ENCODE measurements at regions not wholly inside any gene's neighbourhood (a gene's known extent, or its start where the extent isn't known, plus 50 kb on each side); places are given as distances from the start of the nearest gene placed in this dataset.

- Histone ChIP-seq H3K4me1 (ENCODE audit: insufficient read depth, low read length) (peaks cover 7% of the 10 kb centered on the region), H2AFZ (ENCODE audit: low read depth, low read length) (no peak overlapping the region), H3K4me3 (ENCODE audit: low read length) (no peak overlapping the region), H3K9me3 (ENCODE audit: low read length) (no peaks in the 10 kb centered on the region), H3K27me3 (ENCODE audit: insufficient read depth, low read length) (no peaks in the 10 kb centered on the region), H3K36me3 (ENCODE audit: insufficient read depth, low read length) (no peaks in the 10 kb centered on the region)
These were observed 423.0 kb downstream of the IRS2 start for GRCh38 chr13:109363431-109363830.

GRCh38 chr13:109362616-109363015 lies 423.8 kb downstream of the IRS2 start:
- Histone ChIP-seq H3K27me3 (ENCODE audit: insufficient read depth, low read length) (no peaks in the 10 kb centered on the region), H3K9me3 (ENCODE audit: low read length) (no peaks in the 10 kb centered on the region), H3K4me1 (ENCODE audit: insufficient read depth, low read length) (peaks cover 8% of the 10 kb centered on the region), H3K4me3 (ENCODE audit: low read length) (no peak overlapping the region), H3K36me3 (ENCODE audit: insufficient read depth, low read length) (no peaks in the 10 kb centered on the region), H2AFZ (ENCODE audit: low read depth, low read length) (no peak overlapping the region)

DNA sequence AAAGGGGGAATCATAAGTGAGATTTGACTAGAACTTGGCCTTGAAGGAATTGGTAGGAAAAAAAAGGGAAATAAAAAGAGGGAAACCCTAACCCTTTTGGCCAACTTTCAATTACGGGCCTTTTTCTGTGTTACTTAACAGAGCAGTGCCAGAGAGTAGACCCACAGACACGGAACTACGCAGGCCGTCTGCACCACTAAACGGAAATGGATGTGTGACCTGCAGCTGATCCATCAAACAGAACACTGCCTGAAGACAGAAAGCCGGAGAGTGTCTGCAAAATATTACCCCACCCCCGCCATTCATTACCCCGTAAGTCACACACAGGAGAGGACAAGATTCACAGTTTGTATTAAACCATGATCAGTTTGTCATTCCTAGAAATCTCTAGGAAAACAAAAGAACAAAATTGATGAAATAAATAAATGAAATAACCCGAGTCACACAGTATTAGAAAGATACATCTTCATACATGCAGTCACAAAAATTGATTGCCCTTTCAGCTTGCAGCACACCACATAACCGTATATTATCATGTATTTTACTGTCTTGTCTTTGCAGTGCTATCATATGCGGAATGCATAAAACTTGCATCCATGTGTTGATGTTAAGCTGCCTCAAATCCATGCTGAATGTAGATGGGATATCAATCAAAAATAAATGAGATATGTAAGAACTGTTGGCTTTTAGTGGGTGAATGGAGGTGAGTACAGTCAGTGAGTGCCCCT lies 424.7 kb downstream of the IRS2 start:
- no peaks in the 10 kb centered on the region for H3K27me3 ChIP-seq (ENCODE audit: insufficient read depth, low read length)
- H3K9me3 ChIP-seq (ENCODE audit: low read length): no peaks in the 10 kb centered on the region
- no peak overlapping the region for H2AFZ ChIP-seq (ENCODE audit: low read depth, low read length)
- peaks cover 8% of the 10 kb centered on the region for H3K4me1 ChIP-seq (ENCODE audit: insufficient read depth, low read length)
- H3K36me3 ChIP-seq (ENCODE audit: insufficient read depth, low read length): no peaks in the 10 kb centered on the region
- no peak overlapping the region for H3K4me3 ChIP-seq (ENCODE audit: low read length)

GRCh38 chr13:109357751-109358471 lies 428.5 kb downstream of the IRS2 start:
- peaks cover 22% of the 10 kb centered on the region for H3K4me1 ChIP-seq (ENCODE audit: insufficient read depth, low read length)
- H3K4me3 ChIP-seq (ENCODE audit: low read length): no peak overlapping the region
- H3K36me3 ChIP-seq (ENCODE audit: insufficient read depth, low read length): no peaks in the 10 kb centered on the region
- H3K27me3 ChIP-seq (ENCODE audit: insufficient read depth, low read length): no peaks in the 10 kb centered on the region
- H2AFZ ChIP-seq (ENCODE audit: low read depth, low read length): no peak overlapping the region
- no peaks in the 10 kb centered on the region for H3K9me3 ChIP-seq (ENCODE audit: low read length)

DNA sequence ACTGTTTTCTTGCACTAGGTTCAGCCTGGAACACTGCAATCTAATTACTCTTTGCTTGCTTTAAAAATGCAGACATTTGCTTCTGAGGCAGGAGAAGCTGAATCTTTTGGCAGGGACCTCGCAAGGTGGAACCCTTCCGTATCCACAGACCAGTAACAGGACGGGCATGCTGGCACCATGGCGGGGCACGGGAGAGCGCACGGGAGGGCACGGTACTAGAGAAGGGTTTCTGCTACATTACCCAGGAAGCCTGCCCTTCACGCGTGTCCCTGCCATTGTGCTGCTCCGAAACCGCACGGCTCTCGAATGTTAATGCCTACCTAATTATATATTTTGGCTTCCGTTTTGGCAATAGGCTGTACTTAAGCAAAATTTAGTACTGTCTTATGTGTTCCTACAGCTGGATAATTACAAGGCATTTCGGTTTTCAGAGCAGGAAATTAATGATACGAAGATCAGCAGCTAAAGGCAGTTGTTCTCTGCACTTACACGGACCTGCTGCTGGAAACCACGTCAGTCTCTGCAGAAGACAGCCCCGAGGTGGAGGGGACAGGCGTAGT lies 430.4 kb downstream of the IRS2 start:
- Histone ChIP-seq H3K36me3 (ENCODE audit: insufficient read depth, low read length) (no peaks in the 10 kb centered on the region), H2AFZ (ENCODE audit: low read depth, low read length) (no peak overlapping the region), H3K4me3 (ENCODE audit: low read length) (no peak overlapping the region), H3K27me3 (ENCODE audit: insufficient read depth, low read length) (no peaks in the 10 kb centered on the region), H3K4me1 (ENCODE audit: insufficient read depth, low read length) (peaks cover 22% of the 10 kb centered on the region), H3K9me3 (ENCODE audit: low read length) (no peaks in the 10 kb centered on the region)

DNA sequence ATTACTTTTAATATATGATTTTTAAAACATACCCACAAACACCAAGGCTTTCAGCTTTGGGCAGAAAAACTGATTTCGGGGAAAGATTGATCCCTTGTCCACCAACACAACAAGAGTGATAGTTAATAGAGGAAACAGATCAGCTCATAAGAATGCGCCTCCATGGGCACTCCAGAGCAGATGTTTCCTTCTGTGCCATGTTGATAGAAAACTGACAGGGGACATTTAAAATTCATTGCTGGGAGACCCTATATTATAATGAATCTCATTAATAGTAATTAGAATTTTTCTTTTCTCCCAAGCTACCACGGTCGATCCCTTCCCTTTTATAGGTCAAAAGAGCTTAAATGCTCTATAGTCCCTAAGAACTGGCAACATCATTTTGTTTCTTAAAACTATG lies 431.2 kb downstream of the IRS2 start:
- Histone ChIP-seq H3K36me3 (ENCODE audit: insufficient read depth, low read length) (no peaks in the 10 kb centered on the region), H3K4me1 (ENCODE audit: insufficient read depth, low read length) (peaks cover 22% of the 10 kb centered on the region), H3K4me3 (ENCODE audit: low read length) (no peak overlapping the region), H3K9me3 (ENCODE audit: low read length) (no peaks in the 10 kb centered on the region), H3K27me3 (ENCODE audit: insufficient read depth, low read length) (no peaks in the 10 kb centered on the region), H2AFZ (ENCODE audit: low read depth, low read length) (no peak overlapping the region)

- Histone ChIP-seq H3K4me3 (ENCODE audit: low read length) (no peak overlapping the region), H2AFZ (ENCODE audit: low read depth, low read length) (no peak overlapping the region), H3K9me3 (ENCODE audit: low read length) (no peaks in the 10 kb centered on the region), H3K36me3 (ENCODE audit: insufficient read depth, low read length) (no peaks in the 10 kb centered on the region), H3K27me3 (ENCODE audit: insufficient read depth, low read length) (no peaks in the 10 kb centered on the region), H3K4me1 (ENCODE audit: insufficient read depth, low read length) (peaks cover 14% of the 10 kb centered on the region)
These were observed 435.1 kb downstream of the IRS2 start for GRCh38 chr13:109351236-109351635.

DNA sequence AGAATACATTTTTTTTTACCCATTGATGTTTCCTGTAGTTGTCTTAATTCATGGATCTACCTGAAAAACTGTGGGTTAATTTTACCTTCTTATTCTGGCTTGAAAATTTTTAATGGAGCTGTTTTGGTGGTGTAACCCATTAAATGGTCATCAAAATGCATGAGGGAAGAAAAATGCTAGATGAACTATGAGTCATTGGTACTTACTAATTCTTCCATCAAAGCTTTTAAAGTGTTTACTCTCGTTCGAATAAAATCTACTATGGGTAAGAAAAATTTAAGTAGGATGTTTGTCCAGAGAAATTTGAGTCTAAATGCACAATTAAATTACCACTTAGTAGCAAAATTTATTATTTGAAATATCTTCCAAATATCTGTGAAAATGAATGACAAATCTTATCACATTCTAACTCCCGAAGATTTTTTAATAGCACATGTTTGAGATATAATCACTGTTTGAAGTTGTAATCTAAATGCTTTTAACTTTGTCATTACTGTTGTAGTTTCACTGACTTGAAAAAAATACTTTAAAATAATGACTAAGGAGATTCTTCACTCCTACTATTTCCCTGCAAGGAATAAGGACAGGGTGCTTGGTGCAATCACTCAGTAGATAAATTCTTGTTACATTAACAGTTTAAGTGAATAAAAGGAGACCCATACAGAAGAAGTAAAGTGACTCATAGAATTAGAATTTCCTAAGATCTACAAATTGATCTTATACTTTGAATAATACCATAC lies 437.7 kb downstream of the IRS2 start:
- H3K4me3 ChIP-seq (ENCODE audit: low read length): no peak overlapping the region
- peaks cover 3% of the 10 kb centered on the region for H3K9me3 ChIP-seq (ENCODE audit: low read length)
- no peaks in the 10 kb centered on the region for H3K36me3 ChIP-seq (ENCODE audit: insufficient read depth, low read length)
- H3K4me1 ChIP-seq (ENCODE audit: insufficient read depth, low read length): no peaks in the 10 kb centered on the region
- no peak overlapping the region for H2AFZ ChIP-seq (ENCODE audit: low read depth, low read length)
- H3K27me3 ChIP-seq (ENCODE audit: insufficient read depth, low read length): no peaks in the 10 kb centered on the region

- Histone ChIP-seq H3K4me1 (ENCODE audit: insufficient read depth, low read length) (no peaks in the 10 kb centered on the region), H3K27me3 (ENCODE audit: insufficient read depth, low read length) (no peaks in the 10 kb centered on the region), H3K4me3 (ENCODE audit: low read length) (no peak overlapping the region)
These were observed 440.3 kb downstream of the IRS2 start for GRCh38 chr13:109346060-109346459.

DNA sequence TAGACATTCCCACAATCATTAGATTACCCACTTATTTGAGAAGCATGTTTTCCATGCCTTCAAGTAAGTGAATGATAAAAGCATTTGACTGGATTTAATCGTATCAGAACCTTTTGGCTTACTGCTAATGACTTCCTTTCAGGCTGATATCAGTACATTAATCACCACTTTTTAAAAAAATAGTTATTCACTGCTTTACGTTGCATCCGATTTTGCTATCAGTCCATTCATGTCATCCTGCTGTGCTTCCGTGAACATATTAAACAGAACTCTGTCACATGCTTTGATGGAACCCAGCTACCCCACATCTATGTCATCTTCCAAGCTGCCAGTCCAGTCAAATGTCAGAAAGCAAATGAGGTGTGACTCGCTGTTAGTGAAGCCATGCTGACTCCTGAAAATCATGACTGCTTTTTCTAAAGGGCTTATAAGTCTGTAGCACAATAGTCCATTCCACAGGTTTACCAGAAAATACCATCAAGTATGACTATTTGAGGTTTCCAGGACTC lies 440.9 kb downstream of the IRS2 start:
- no peak overlapping the region for H2AFZ ChIP-seq (ENCODE audit: low read depth, low read length)
- H3K36me3 ChIP-seq (ENCODE audit: insufficient read depth, low read length): no peaks in the 10 kb centered on the region
- H3K4me3 ChIP-seq (ENCODE audit: low read length): no peak overlapping the region
- no peaks in the 10 kb centered on the region for H3K27me3 ChIP-seq (ENCODE audit: insufficient read depth, low read length)
- H3K9me3 ChIP-seq (ENCODE audit: low read length): peaks cover 3% of the 10 kb centered on the region
- no peaks in the 10 kb centered on the region for H3K4me1 ChIP-seq (ENCODE audit: insufficient read depth, low read length)

More at GRCh38 chr13:109346060-109346459, 440.3 kb downstream of the IRS2 start:
- Histone ChIP-seq H3K9me3 (ENCODE audit: low read length) (peaks cover 3% of the 10 kb centered on the region), H2AFZ (ENCODE audit: low read depth, low read length) (no peak overlapping the region), H3K36me3 (ENCODE audit: insufficient read depth, low read length) (no peaks in the 10 kb centered on the region)

GRCh38 chr13:109344552-109345157 lies 441.7 kb downstream of the IRS2 start:
- Histone ChIP-seq H2AFZ (ENCODE audit: low read depth, low read length) (no peak overlapping the region), H3K36me3 (ENCODE audit: insufficient read depth, low read length) (no peaks in the 10 kb centered on the region), H3K27me3 (ENCODE audit: insufficient read depth, low read length) (no peaks in the 10 kb centered on the region), H3K4me1 (ENCODE audit: insufficient read depth, low read length) (no peaks in the 10 kb centered on the region), H3K4me3 (ENCODE audit: low read length) (no peak overlapping the region), H3K9me3 (ENCODE audit: low read length) (peaks cover 3% of the 10 kb centered on the region)

DNA sequence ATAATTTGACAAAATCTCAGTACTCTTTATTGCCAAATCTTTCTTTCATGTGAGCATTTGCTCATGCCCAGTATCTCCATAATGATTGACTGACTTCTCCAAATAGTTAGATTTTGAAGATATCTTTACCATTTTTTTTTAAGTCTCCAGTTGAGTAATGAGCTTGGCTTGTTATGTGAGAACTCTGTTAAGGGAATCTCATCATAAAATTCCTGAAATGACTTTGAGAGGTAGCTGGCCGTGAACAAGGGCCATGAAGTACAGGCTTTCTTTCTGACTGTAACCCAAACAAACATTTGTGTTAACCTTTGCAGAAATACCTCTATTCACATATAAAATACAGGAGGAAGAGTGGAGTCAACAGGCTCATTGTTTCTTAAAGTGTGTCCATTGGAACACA lies 449.7 kb downstream of the IRS2 start:
- no peak overlapping the region for H2AFZ ChIP-seq (ENCODE audit: low read depth, low read length)
- peaks cover 19% of the 10 kb centered on the region for H3K4me1 ChIP-seq (ENCODE audit: insufficient read depth, low read length)
- no peaks in the 10 kb centered on the region for H3K27me3 ChIP-seq (ENCODE audit: insufficient read depth, low read length)
- H3K9me3 ChIP-seq (ENCODE audit: low read length): no peaks in the 10 kb centered on the region
- H3K36me3 ChIP-seq (ENCODE audit: insufficient read depth, low read length): no peaks in the 10 kb centered on the region
- H3K4me3 ChIP-seq (ENCODE audit: low read length): no peak overlapping the region
